Activated naive CD8-positive, alpha-beta T cell treated with anti-CD3 and anti-CD28 coated beads, Interleukin-2, amount 50 U/mL, for 24 hours (primary cell): ENCODE measurements at regions not wholly inside any gene's neighbourhood (a gene's known extent, or its start where the extent isn't known, plus 50 kb on each side); places are given as distances from the start of the nearest gene placed in this dataset.
"Not testable (repeated sequence)": the region's sequence is repeated elsewhere in the genome, so short reads cannot be mapped to it uniquely, and the experiment has no call there.

Source experiments
- ATAC-seq: fragments of 150-1000 bp; cut with Tn5 transposase; one replicate; pipeline ENCODE4 v1.10.0; 2021
- DNase-seq: peaks from one replicate; pipeline ENCODE4 v3.0.0; 2021
- H3K27ac Mint-ChIP-seq: one replicate; pipeline ENCODE4 v1.8.0; 2021; ENCODE audit warnings: mild to moderate bottlenecking, mixed read lengths
- H3K27me3 Mint-ChIP-seq: one replicate; pipeline ENCODE4 v1.8.0; 2021; ENCODE audit warnings: mixed read lengths
- H3K36me3 Mint-ChIP-seq: one replicate; pipeline ENCODE4 v1.8.0; 2021; ENCODE audit warnings: low read depth, mixed read lengths
- H3K4me1 Mint-ChIP-seq: one replicate; pipeline ENCODE4 v1.8.0; 2021; ENCODE audit warnings: mixed read lengths
- H3K4me3 Mint-ChIP-seq: one replicate; pipeline ENCODE4 v1.8.0; 2021; ENCODE audit warnings: mild to moderate bottlenecking, moderate library complexity, mixed read lengths
- H3K9me3 Mint-ChIP-seq: one replicate; pipeline ENCODE4 v1.8.0; 2021; ENCODE audit warnings: mixed read lengths

DNA sequence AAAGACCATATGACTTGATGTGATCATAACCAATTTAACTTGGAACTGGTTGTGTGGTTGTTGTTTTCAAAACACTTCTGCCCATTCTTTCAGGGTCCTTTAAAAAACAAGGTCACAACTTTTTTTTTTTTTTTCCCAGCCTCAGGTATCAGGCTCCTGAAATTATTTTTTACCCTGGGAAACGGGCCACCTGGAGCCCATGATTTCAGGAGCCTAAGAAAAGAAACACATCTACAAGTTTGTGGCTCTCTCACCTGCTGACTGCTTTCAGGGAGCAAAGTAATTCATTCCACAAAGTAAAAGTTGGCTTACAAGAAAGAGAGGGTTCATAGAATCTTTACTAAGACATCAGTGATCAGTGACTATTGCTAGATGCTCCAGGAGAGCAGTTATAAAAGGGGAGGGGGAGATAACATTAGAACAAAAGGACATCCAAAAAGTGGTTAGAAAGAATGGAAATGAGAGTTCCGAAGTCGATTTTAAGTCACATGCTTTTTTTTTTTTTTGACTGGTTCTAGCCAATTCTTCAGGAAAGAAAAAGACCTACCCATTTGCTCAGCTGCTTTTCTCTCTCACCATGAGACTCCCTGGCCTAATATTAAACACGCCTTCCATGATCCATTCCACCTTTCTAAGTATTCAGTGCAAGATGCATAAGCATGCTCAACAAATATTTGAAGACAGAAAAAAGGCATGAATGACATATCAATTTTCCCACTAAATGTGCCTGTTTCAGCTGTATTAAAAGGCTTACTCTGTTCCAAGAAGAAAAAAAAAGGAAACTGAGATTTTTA is 267.3 kb downstream of the LRATD1 start:
- H3K4me3 Mint-ChIP-seq: no peak overlapping the region
- no peaks in the 10 kb centered on the region for H3K36me3 Mint-ChIP-seq
- no peak for ATAC-seq
- H3K4me1 Mint-ChIP-seq: no peaks in the 10 kb centered on the region
- no peak for DNase-seq
- no peaks in the 10 kb centered on the region for H3K9me3 Mint-ChIP-seq
- H3K27ac Mint-ChIP-seq: no peak overlapping the region
- no peaks in the 10 kb centered on the region for H3K27me3 Mint-ChIP-seq

DNA sequence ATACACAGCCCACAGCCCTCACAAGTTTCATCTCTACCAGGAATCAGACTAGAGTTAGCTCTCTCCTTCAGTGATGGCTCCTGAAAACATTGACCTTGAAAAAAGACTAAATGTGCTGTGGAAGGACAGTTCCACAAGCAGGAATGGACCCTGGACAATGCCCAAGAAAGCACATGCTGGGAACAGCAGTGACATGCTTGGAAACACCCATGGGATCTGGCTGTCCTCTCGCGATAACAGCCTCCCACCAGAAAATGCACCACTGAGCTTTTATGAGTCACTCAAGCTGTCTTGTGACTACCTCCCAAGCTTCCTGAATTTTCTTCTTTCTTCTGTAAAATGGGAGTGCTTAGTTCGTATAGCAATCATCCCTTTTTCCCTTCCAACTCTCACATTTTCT is 269.2 kb downstream of the LRATD1 start:
- Mint-ChIP-seq H3K9me3 (no peaks in the 10 kb centered on the region), H3K36me3 (no peaks in the 10 kb centered on the region), H3K27me3 (no peaks in the 10 kb centered on the region), H3K4me1 (no peaks in the 10 kb centered on the region), H3K4me3 (no peak overlapping the region), H3K27ac (no peak overlapping the region)
- no peak for ATAC-seq
- no peak for DNase-seq

DNA sequence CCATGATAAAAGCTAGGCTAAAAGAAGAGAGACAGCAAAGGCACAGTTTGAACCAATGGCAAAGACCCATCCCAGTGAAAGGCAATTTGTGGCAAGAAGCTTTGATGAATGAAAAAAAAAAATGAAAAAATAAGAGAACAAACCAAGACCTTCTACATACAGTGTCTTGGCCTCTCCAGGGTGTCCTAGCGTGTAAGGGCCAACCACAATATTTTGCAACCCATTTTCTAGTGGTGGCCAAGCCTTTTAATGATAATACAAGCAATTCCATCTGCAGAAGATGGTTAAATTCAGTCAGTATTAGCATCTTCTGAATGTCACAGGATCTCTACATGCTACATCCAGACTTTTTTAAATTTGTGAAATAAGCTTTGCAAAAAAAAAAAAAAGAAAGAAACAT is 270.4 kb downstream of the LRATD1 start:
- Mint-ChIP-seq H3K27ac (no peak overlapping the region), H3K9me3 (no peaks in the 10 kb centered on the region), H3K4me1 (no peaks in the 10 kb centered on the region), H3K27me3 (no peaks in the 10 kb centered on the region), H3K4me3 (no peak overlapping the region), H3K36me3 (no peaks in the 10 kb centered on the region)
- ATAC-seq (no peak), DNase-seq (no peak)

DNA sequence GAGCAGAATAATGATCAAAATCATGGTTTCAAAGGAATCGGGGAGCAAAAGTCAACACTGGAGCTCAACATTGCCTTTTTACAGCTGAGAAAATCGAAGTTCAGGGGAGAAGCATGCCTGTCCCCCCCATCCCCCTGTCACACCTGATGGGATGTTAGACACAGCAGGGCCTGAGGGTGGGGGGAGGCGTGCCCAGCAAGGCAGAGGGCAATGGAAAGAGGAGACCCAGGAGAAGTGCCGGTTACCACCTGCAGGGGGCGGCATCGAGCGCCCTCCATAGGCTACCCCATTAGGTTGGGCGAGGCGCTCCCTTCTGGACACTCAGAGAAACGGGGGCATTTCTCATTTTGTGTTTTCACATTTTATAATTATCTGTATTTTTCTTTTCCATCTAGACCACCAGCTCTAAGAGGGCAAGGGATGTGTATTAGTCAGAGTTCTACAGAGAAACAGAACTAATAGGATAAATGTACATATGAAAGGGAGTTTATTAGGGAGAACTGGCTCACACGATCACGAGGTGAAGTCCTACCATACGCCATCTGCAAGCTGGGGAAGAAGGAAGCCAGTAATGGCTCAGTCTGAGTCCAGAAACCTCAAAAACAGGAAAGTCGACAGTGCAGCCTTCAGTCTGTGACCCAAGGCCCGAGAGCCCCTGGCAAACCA is 271.3 kb downstream of the LRATD1 start:
- no peaks in the 10 kb centered on the region for H3K27me3 Mint-ChIP-seq
- no peak overlapping the region for H3K4me3 Mint-ChIP-seq
- no peak overlapping the region for H3K27ac Mint-ChIP-seq
- ATAC-seq (peak; percentile 82), DNase-seq (peak; percentile 70)
- H3K9me3 Mint-ChIP-seq: no peaks in the 10 kb centered on the region
- no peaks in the 10 kb centered on the region for H3K36me3 Mint-ChIP-seq
- H3K4me1 Mint-ChIP-seq: no peaks in the 10 kb centered on the region

DNA sequence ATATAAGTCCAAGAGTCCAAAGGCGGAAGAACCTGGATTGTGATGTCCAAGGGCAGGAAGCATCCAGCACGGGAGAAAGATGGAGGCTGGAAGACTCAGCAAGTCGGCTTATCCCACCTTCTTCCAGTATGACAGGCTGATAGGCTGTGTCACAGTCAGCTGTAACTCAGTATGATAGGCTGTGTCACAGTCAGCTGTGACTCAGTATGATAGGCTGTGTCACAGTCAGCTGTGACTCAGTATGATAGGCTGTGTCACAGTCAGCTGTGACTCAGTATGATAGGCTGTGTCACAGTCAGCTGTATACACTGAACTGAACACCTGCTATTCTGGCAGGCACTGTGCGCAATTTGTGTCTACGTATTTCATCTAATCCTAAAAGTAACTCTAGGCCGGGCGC is 271.9 kb downstream of the LRATD1 start:
- H3K27ac Mint-ChIP-seq, H3K4me3 Mint-ChIP-seq, ATAC-seq, H3K27me3 Mint-ChIP-seq, H3K4me1 Mint-ChIP-seq, DNase-seq, H3K36me3 Mint-ChIP-seq, H3K9me3 Mint-ChIP-seq: not testable (repeated sequence)

DNA sequence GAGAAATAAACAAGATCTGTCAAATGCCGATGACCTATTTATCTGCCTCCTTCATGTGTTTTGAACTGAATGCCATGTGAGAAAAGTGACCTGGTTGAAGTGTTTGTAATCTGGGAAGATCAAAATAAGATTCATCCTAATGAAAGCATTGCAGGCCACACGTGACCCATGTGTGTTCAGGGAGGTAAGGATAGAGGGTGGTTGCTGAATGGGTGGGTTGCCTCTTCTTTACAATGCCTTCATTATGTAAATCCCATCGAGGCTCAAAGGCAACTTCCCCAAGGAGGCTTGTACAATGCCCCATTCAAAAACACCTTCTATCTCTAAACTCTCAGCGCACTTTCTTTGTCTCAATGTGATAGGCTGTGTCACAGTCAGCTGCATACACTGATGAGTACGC is 273.1 kb downstream of the LRATD1 start:
- Mint-ChIP-seq H3K4me1 (no peaks in the 10 kb centered on the region), H3K36me3 (no peaks in the 10 kb centered on the region), H3K27ac (no peak overlapping the region), H3K9me3 (no peaks in the 10 kb centered on the region), H3K27me3 (no peaks in the 10 kb centered on the region), H3K4me3 (no peak overlapping the region)
- no peak for ATAC-seq
- no peak for DNase-seq

DNA sequence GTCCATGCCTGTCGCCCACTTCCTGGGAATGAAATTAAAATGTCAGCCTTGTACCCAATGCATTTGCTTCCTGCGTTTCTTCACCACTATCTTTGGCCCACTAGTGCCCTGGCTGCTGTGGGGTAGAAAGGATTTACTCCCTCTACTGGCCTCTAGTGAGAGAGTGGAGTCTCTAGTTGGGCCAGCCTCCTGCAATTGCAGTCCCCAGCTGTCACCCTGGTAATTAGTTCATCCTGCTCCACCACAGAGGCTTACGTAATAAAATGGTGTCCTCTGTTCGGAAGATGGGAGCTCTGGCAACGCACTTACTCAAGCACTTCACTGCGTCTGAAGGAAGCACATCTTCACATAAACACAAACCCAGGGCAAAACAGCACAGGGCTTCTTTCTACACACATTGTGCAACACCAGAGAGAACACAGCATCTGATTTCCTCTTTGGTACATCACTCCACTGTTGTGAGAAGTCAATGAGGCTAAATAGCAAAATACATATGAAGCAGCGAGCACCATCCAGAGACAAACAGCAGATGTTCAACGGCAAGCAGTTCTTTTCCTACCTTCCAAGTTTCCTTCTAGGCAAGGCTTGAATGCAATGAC is 274.6 kb downstream of the LRATD1 start:
- ATAC-seq (no peak), DNase-seq (no peak)
- Mint-ChIP-seq H3K4me1 (no peaks in the 10 kb centered on the region), H3K9me3 (no peaks in the 10 kb centered on the region), H3K27me3 (no peaks in the 10 kb centered on the region), H3K36me3 (no peaks in the 10 kb centered on the region), H3K4me3 (no peak overlapping the region), H3K27ac (no peak overlapping the region)

DNA sequence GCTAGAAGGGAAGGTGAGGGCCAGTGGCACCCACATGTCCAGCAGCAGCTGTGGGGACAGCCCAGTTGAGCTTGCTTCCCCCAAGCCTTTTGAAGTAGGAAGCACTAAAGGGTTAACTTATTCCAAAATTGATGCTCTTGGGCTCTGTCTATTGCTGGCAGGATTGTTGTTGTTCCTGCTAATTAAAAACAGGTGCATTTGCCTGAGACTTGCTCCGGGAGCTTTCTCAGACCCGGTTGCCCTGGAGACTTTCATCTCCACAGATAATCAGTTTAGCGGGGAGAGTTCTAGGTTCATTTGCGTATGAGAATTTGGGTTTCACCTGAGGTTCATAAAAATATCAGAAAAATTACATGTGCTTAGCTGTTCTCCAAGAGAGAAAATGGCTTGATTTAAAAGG is 277.3 kb downstream of the LRATD1 start:
- Mint-ChIP-seq H3K9me3 (no peaks in the 10 kb centered on the region), H3K36me3 (no peaks in the 10 kb centered on the region), H3K27ac (no peak overlapping the region), H3K27me3 (no peaks in the 10 kb centered on the region), H3K4me3 (no peak overlapping the region), H3K4me1 (no peaks in the 10 kb centered on the region)
- ATAC-seq: no peak
- no peak for DNase-seq

DNA sequence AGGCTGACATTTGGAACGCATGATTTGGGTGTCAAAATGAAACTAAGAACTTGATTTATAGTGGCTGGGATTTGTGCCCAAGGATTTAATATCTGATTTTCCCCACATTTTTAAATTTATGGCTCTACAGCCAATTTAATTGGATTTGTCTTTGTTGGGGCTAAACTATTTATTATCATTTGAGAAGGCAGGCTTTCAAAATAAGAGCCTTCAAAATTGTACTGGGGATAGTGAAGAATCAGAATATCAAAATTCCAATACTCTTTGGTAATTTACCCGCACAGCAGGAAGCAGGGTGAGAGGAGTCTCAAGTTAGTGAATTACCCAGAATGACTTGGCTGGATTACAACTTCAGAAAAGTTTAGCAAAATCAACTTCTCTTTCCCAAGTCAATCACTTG is 278.1 kb downstream of the LRATD1 start:
- DNase-seq: no peak
- ATAC-seq: no peak
- Mint-ChIP-seq H3K27me3 (no peaks in the 10 kb centered on the region), H3K36me3 (no peaks in the 10 kb centered on the region), H3K4me3 (no peak overlapping the region), H3K27ac (no peak overlapping the region), H3K4me1 (no peaks in the 10 kb centered on the region), H3K9me3 (no peaks in the 10 kb centered on the region)

DNA sequence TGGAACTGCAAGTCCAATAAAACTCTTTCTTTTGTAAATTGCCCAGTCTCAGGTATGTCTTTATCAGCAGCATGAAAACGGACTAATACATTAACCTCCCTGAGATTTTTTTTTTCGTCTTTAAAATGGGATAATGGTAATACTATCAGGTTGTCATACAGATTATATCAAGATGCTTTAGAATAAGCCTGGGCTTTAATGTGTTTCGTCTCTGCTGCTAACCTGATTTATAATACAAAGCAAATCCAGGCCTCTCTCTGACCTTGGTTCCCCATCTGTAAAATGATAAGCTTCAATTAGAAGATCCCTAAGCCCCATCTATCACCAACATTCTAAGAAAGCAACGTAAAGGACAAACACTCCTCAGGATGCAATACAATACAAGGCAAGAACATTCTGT is 283.5 kb downstream of the LRATD1 start:
- H3K4me1 Mint-ChIP-seq: no peaks in the 10 kb centered on the region
- peaks cover 3% of the 10 kb centered on the region for H3K9me3 Mint-ChIP-seq
- H3K36me3 Mint-ChIP-seq: no peaks in the 10 kb centered on the region
- DNase-seq (no peak), ATAC-seq (no peak)
- no peak overlapping the region for H3K27ac Mint-ChIP-seq
- no peak overlapping the region for H3K4me3 Mint-ChIP-seq
- H3K27me3 Mint-ChIP-seq: no peaks in the 10 kb centered on the region

DNA sequence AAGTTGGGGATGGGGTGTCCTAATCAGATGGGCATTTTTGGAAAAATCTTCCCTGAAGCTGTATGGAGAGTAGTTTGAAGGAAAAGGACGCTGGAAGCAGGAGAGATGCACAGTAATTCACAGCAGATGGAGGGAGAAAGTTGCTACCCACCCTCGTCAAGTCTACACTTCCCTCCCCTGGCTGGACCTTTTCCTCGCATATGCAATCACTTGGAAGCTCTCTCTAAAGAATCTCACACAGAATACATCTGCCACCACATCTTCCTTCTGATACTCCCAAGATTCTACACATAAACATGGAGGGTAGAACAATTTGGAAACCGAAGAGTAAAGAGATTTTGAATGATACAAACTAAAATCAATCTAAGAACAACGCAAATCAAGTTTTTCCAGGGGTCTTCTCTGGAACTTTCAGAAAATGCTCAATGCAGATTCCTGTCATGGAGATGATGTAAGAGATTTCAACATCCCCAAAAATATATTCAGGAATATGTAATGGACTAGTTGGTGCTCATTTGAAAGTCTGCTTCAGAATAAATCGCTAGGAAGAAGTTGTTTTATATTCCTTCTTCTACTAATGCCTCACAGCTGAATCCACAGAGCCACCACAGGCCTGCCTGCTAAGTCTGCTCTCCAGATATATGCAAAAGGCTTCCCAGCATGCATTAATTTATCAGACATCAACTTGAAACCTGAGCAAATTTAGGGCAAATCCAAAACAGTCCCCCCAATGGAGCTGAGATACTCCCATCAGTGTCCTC is 291.5 kb downstream of the LRATD1 start:
- no peak for DNase-seq
- Mint-ChIP-seq H3K36me3 (no peaks in the 10 kb centered on the region), H3K4me3 (no peak overlapping the region), H3K27ac (no peak overlapping the region), H3K4me1 (no peaks in the 10 kb centered on the region), H3K27me3 (no peaks in the 10 kb centered on the region), H3K9me3 (peaks cover 4% of the 10 kb centered on the region)
- ATAC-seq: no peak

DNA sequence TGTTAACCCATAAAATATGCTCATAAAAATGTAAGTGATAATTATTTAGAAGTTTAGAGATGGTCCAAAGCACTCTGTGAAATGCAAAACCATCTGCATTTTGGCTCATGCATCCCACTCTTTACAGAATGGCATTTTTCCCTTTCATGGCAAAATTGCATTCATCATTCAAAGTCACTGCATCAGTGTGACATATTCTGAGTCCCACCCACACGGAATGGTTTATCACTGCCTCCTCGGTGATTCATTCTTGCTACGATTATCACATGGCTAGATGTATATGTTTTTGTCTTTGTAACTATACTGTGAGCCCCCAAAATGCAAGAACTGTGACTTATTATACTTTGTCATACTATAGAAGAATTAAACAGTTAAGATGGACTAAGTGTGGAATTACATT is 293.0 kb downstream of the LRATD1 start:
- ATAC-seq (no peak), DNase-seq (no peak)
- Mint-ChIP-seq H3K27ac (no peak overlapping the region), H3K27me3 (no peaks in the 10 kb centered on the region), H3K4me3 (no peak overlapping the region), H3K9me3 (peaks cover 9% of the 10 kb centered on the region), H3K4me1 (no peaks in the 10 kb centered on the region), H3K36me3 (no peaks in the 10 kb centered on the region)

DNA sequence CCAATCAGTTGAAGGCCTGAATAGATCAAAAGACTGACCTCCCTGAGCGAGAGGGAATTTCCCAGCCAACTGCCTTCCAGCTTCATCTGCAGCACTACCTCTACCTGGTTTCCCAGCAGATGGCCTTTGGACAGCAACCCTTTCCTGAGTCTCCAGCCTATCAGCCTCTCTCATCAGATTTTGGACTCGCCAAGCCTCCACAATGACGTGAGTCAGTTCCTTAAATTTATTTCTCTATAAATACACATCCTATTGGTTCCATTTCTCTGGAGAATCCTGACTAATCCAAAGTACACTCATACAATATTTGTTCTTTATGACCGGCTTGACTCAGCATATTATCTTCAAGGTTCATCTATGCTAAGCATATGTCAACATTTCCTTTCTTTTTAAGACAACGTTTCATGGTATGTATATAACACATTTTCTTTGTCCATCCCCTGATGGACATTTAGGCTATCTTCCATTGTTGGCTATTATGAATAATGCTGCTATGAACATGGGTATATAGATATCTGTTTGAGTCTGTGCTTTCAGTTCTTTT is 294.6 kb downstream of the LRATD1 start:
- H3K4me3 Mint-ChIP-seq: no peak overlapping the region
- H3K27ac Mint-ChIP-seq: no peak overlapping the region
- H3K27me3 Mint-ChIP-seq: no peaks in the 10 kb centered on the region
- no peaks in the 10 kb centered on the region for H3K4me1 Mint-ChIP-seq
- H3K36me3 Mint-ChIP-seq: no peaks in the 10 kb centered on the region
- DNase-seq (no peak), ATAC-seq (no peak)
- H3K9me3 Mint-ChIP-seq: peaks cover 5% of the 10 kb centered on the region

DNA sequence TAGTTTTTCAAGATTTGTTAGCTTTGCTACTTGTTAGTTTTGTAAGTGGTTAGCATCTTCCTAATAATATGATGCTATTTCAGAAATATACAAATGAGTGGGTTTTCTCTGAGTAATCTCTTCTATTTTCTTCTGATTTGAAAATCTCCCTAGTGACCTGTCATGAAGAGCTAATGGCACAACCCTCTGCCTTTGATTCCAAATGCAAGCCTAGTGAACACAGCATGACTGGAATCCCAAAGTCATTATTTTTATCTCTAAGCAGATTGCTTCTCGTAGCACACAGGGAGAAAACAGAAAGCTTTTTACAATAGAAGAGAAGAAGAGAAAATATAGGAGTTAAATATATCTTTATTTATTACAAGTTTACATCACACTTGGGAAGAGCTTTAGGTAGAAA is 295.5 kb downstream of the LRATD1 start:
- H3K36me3 Mint-ChIP-seq: no peaks in the 10 kb centered on the region
- H3K27me3 Mint-ChIP-seq: no peaks in the 10 kb centered on the region
- ATAC-seq (no peak), DNase-seq (no peak)
- no peak overlapping the region for H3K27ac Mint-ChIP-seq
- no peaks in the 10 kb centered on the region for H3K4me1 Mint-ChIP-seq
- H3K9me3 Mint-ChIP-seq: peaks cover 5% of the 10 kb centered on the region
- H3K4me3 Mint-ChIP-seq: no peak overlapping the region
